ENCODE measurements at regions not wholly inside any gene's neighbourhood (a gene's known extent, or its start where the extent isn't known, plus 50 kb on each side); places are given as distances from the start of the nearest gene placed in this dataset.

DNA sequence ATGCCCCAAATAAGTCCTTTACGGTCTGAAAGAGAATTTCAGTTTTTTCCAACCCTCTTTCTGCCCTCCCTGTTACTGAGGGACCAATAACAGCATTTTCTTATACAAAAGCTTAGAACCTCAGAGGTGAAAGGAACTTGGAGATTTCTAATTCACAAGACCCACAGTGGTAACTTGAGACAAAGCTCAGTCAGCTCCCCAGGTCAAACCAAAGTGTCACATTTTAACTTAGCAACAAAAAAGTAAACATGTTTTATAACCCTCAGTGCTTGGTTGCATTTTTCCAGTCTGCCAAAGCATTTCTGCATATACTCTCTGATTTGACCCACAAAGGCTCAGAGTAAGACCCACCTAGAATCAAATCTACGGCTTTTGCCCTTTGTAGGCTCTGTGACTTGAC lies 415.2 kb downstream of the VRK1 start (continued):
- TF ChIP-seq, protein P1, sequence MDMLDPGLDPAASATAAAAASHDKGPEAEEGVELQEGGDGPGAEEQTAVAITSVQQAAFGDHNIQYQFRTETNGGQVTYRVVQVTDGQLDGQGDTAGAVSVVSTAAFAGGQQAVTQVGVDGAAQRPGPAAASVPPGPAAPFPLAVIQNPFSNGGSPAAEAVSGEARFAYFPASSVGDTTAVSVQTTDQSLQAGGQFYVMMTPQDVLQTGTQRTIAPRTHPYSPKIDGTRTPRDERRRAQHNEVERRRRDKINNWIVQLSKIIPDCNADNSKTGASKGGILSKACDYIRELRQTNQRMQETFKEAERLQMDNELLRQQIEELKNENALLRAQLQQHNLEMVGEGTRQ (IDR thresholded peaks at IDR 0.05; ENCODE audit: borderline replicate concordance, low read depth, low read length), result no peak
- TF ChIP-seq, protein P2, sequence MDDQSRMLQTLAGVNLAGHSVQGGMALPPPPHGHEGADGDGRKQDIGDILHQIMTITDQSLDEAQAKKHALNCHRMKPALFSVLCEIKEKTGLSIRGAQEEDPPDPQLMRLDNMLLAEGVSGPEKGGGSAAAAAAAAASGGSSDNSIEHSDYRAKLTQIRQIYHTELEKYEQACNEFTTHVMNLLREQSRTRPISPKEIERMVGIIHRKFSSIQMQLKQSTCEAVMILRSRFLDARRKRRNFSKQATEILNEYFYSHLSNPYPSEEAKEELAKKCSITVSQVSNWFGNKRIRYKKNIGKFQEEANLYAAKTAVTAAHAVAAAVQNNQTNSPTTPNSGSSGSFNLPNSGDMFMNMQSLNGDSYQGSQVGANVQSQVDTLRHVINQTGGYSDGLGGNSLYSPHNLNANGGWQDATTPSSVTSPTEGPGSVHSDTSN (IDR thresholded peaks at IDR 0.05), result no peak
- no peak for TF ChIP-seq EZH2phosphoT487 (IDR thresholded peaks at IDR 0.05; ENCODE audit: borderline replicate concordance, low read depth)
- no peak for TF ChIP-seq YY1 (IDR thresholded peaks at IDR 0.05; ENCODE audit: low read depth)
- TF ChIP-seq, protein P3, sequence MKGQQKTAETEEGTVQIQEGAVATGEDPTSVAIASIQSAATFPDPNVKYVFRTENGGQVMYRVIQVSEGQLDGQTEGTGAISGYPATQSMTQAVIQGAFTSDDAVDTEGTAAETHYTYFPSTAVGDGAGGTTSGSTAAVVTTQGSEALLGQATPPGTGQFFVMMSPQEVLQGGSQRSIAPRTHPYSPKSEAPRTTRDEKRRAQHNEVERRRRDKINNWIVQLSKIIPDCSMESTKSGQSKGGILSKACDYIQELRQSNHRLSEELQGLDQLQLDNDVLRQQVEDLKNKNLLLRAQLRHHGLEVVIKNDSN (IDR thresholded peaks at IDR 0.05; ENCODE audit: borderline replicate concordance, low read depth), result no peak
- TF ChIP-seq NRF1 (IDR thresholded peaks at IDR 0.05; ENCODE audit: low read depth, low read length), result no peak
- TF ChIP-seq RCOR1 (IDR thresholded peaks at IDR 0.05; ENCODE audit: low read length), result no peak

DNA sequence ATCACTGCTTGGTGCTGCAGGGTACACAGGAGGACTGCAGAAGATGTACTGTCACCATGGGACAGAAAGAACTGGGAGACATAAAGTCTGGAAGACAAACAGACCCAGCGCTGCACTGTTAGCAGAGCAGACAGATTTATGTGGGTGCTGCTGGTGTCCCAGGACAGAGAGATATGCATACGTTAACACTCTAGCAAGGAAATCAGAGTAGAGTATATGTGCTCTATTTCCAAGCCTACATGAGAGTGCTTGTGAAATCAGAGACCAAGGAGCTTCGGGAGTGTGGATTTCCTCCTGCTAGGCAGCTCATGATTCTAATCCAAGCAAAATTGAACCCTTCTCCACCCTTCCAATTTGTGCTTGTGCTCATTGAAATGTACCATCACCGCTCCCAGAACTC lies 416.5 kb downstream of the VRK1 start:
- DNase-seq, result no peak
- Histone ChIP-seq H3F3A (replicated peaks; ENCODE audit: insufficient read depth) (no peaks in the 10 kb centered on the region), H3K27ac (ENCODE audit: low read depth in 2 of 2, low read length in 1 of 2) (no peak overlapping the region), H3K4me3 (ENCODE audit: low read depth in 2 of 2, low read length in 1 of 2) (no peak overlapping the region), H3K4me2 (no peak overlapping the region), H3K9ac (no peak overlapping the region), H3K9me3 (no peaks in the 10 kb centered on the region), H4K20me1 (ENCODE audit: insufficient read depth) (no peaks in the 10 kb centered on the region), H3K9me2 (no peaks in the 10 kb centered on the region), H3K79me2 (ENCODE audit: insufficient read depth) (no peaks in the 10 kb centered on the region), H3K4me1 (ENCODE audit: control insufficient read depth in 1 of 2, insufficient read depth in 2 of 2, low read depth in 1 of 2, low read length in 1 of 2) (peaks cover 0 to 25% of the 10 kb centered on the region in 2 experiments; a peak in 2 of 4 replicates), H2AFZ (ENCODE audit: low read depth) (no peak overlapping the region), H3K36me3 (replicated peaks in 1 of 2; ENCODE audit: control insufficient read depth in 1 of 2, insufficient read depth in 2 of 2, low read length in 1 of 2) (no peaks in the 10 kb centered on the region), H3K27me3 (ENCODE audit: insufficient read depth) (peaks cover 23% of the 10 kb centered on the region)
- ChIA-PET POLR2A (no interaction called here), CTCF (interaction anchor here (2.1 kb wide), 1 partner anchor 37 kb away, joined by 4 read pairs; no protein-coding TSS in a partner anchor)
- WGBS (ENCODE audit: low lambda C conversion rate), result 6% methylated on average over 4 of the region's 4 CpGs
- TF ChIP-seq RXRA (IDR thresholded peaks at IDR 0.05; ENCODE audit: borderline replicate concordance, low read depth) (no peak), RCOR1 (IDR thresholded peaks at IDR 0.05; ENCODE audit: low read length) (no peak)

DNA sequence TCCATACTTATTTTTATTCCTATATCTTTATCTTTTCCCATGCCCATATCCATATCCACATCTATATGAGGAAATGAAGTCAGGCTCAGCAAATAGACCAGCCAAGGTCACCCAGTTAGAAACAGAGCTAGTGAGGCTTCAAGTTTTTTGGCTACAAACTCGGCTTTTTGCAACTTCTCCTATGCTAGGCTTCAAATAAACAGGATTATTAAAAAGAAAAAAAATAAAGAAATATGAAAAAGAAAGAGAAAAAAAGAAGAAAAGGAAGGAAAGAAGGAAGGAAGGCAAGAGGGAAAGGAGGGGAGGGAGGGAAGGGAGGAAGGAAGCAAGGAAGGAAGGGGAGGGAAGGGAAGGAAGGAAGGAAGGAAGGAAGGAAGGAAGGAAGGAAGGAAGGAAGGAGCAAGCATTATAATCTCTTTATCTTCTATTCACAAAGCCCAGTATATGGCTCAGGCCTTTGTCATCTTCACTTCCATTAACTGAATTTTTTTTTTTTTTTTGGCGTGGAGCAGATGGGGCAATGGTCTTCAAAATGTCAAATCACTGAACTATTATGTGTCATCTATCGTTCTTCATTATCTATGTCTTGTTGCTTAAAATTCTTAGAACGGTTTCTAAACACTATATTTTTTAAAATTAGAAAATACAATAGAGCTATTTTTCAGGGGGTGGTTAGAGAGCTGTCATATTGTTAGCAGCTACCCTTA lies 418.2 kb downstream of the VRK1 start:
- Histone ChIP-seq H3K4me2 (no peak overlapping the region), H3K27me3 (ENCODE audit: insufficient read depth) (peaks cover 37% of the 10 kb centered on the region), H3K4me3 (ENCODE audit: low read depth in 2 of 2, low read length in 1 of 2) (no peak overlapping the region), H3K27ac (ENCODE audit: low read depth in 2 of 2, low read length in 1 of 2) (no peak overlapping the region), H4K20me1 (ENCODE audit: insufficient read depth) (no peaks in the 10 kb centered on the region), H3K4me1 (ENCODE audit: control insufficient read depth in 1 of 2, insufficient read depth in 2 of 2, low read depth in 1 of 2, low read length in 1 of 2) (peaks cover 0 to 33% of the 10 kb centered on the region in 2 experiments; a peak in 2 of 4 replicates), H3K36me3 (replicated peaks in 1 of 2; ENCODE audit: control insufficient read depth in 1 of 2, insufficient read depth in 2 of 2, low read length in 1 of 2) (no peaks in the 10 kb centered on the region), H2AFZ (ENCODE audit: low read depth) (no peak overlapping the region), H3K79me2 (ENCODE audit: insufficient read depth) (no peaks in the 10 kb centered on the region), H3K9ac (no peak overlapping the region), H3K9me3 (no peaks in the 10 kb centered on the region), H3K9me2 (no peaks in the 10 kb centered on the region), H3F3A (replicated peaks; ENCODE audit: insufficient read depth) (no peaks in the 10 kb centered on the region)
- DNase-seq, result no peak
- CTCF ChIA-PET, result no interaction called here
- TF ChIP-seq NRF1 (IDR thresholded peaks at IDR 0.05; ENCODE audit: low read depth, low read length), result no peak
- TF ChIP-seq, protein P1 (IDR thresholded peaks at IDR 0.05; ENCODE audit: borderline replicate concordance, low read depth, low read length), result no peak
- TF ChIP-seq, protein P4, sequence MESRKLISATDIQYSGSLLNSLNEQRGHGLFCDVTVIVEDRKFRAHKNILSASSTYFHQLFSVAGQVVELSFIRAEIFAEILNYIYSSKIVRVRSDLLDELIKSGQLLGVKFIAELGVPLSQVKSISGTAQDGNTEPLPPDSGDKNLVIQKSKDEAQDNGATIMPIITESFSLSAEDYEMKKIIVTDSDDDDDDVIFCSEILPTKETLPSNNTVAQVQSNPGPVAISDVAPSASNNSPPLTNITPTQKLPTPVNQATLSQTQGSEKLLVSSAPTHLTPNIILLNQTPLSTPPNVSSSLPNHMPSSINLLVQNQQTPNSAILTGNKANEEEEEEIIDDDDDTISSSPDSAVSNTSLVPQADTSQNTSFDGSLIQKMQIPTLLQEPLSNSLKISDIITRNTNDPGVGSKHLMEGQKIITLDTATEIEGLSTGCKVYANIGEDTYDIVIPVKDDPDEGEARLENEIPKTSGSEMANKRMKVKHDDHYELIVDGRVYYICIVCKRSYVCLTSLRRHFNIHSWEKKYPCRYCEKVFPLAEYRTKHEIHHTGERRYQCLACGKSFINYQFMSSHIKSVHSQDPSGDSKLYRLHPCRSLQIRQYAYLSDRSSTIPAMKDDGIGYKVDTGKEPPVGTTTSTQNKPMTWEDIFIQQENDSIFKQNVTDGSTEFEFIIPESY (IDR thresholded peaks at IDR 0.05; ENCODE audit: borderline replicate concordance, low read depth), result no peak
- no peak for TF ChIP-seq MEF2A (IDR thresholded peaks at IDR 0.05; ENCODE audit: borderline replicate concordance, low read depth)
- TF ChIP-seq RCOR1 (IDR thresholded peaks at IDR 0.05; ENCODE audit: low read length), result no peak
- TF ChIP-seq EZH2phosphoT487 (IDR thresholded peaks at IDR 0.05; ENCODE audit: borderline replicate concordance, low read depth), result no peak
- WGBS (ENCODE audit: low lambda C conversion rate), result 14% methylated on average over 4 of the region's 4 CpGs
- POLR2A ChIA-PET, result no interaction called here

Measured in SK-N-SH (cell line).